ENCODE measurements at regions not wholly inside any gene's neighbourhood (a gene's known extent, or its start where the extent isn't known, plus 50 kb on each side); places are given as distances from the start of the nearest gene placed in this dataset.

DNA sequence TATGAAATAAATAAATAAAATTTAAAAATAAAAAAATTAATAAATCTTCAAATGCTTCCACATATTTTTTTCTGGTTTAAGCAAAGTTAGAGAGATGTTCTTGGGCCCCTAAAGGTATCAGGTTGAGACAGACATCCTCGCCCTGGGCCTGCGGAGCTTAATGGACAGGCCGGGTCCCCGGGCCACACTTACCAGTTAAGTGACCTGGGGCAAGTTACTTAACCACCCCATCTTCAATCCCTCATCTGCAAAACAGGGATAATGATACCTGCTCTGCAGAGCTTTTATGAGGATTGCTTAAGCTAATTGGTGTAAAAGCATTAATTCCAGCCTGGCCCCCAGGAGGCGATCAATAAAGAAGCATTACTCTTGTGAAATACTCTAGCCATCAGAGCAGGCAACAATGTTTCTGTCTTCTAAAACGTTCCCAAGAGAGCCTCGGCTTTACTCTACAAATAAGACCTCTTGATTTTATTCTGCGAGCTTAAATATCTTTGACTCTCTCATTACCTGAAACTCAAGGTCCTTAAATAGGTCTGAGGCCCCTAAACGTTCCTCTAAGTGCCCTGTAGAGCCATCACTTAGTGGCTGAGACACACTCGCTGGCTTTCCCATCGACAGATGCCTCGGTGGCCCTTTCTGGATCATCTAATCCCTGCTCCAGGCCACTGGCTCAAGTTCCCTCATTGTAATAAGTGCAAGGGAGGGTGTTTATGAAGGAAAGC, 81.1 kb upstream of the DIO3 start:
- H3K27me3 ChIP-seq: no peaks in the 10 kb centered on the region
- no peaks in the 10 kb centered on the region for H3K36me3 ChIP-seq
- H3K4me3 ChIP-seq: no peak overlapping the region
- TF ChIP-seq, protein P1, sequence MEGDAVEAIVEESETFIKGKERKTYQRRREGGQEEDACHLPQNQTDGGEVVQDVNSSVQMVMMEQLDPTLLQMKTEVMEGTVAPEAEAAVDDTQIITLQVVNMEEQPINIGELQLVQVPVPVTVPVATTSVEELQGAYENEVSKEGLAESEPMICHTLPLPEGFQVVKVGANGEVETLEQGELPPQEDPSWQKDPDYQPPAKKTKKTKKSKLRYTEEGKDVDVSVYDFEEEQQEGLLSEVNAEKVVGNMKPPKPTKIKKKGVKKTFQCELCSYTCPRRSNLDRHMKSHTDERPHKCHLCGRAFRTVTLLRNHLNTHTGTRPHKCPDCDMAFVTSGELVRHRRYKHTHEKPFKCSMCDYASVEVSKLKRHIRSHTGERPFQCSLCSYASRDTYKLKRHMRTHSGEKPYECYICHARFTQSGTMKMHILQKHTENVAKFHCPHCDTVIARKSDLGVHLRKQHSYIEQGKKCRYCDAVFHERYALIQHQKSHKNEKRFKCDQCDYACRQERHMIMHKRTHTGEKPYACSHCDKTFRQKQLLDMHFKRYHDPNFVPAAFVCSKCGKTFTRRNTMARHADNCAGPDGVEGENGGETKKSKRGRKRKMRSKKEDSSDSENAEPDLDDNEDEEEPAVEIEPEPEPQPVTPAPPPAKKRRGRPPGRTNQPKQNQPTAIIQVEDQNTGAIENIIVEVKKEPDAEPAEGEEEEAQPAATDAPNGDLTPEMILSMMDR (IDR thresholded peaks at IDR 0.05): no peak
- peaks cover 0 to 20% of the 10 kb centered on the region in 2 donors for H3K9me3 ChIP-seq
- DNase-seq (ENCODE audit: low spot score): no peak
- no peaks in the 10 kb centered on the region for H3K4me1 ChIP-seq
- H3K27ac ChIP-seq: no peak overlapping the region

DNA sequence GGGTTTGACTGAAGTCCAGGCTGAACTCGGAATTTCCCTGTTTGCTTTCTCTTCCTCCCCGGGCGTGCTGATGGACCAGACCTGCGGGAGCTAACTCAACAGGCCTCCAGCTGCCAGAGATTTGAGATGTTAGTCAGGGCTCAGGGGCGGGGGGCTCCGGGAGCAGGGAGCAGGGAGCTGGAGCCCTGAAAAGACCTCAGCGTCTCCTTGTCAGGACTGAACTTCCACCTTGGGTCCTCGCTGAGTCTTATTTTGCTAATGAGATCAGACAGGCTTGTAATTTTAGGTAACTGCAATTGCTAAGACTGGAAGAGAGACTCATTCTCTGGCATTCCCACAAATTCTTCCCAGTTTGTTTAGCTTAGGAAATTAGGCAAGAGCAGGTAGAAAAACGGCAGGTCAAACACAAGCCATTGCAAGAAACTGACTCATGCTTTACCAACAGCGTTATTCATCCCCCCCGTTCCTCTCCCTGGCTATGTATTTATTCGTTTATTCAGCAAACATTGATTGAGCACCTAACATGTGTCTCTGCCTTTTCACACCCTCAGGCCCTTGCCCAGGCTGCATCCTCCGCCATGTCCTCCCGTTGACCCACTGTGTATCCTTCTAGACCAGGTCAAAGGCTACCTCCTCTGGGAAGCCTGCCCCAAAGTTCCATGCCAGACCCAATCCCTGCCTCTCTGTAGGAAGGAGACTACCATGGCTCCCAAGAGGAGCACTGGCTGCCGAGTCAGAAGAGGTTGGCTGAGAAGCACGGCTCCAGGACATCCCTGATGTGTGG, 80.4 kb upstream of the DIO3 start:
- no peak for DNase-seq (ENCODE audit: low spot score)
- H3K4me3 ChIP-seq: no peak overlapping the region
- H3K4me1 ChIP-seq: no peaks in the 10 kb centered on the region
- H3K27me3 ChIP-seq: no peaks in the 10 kb centered on the region
- H3K27ac ChIP-seq: no peak overlapping the region
- TF ChIP-seq, protein P1 (IDR thresholded peaks at IDR 0.05): no peak
- H3K9me3 ChIP-seq: peaks cover 0 to 28% of the 10 kb centered on the region in 2 donors
- no peaks in the 10 kb centered on the region for H3K36me3 ChIP-seq

DNA sequence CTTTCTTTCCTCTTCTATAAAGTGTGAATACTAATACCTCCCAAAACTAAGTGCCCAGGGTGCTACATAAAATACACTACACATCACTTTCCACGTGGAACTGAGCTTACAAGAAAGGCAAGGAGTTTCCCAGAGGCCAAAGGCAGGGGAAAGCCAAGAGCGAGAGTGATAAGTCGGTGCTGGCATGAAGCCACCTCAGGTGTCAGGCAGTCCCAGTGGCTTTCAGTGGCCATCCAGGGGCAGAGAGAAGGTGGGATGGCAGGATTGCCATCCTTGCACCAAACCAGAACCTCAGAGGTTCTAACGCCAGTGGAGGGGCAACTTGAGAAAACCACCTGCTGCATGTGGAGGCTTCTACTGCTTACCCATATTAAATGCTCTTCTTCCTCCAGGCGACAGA, 79.7 kb upstream of the DIO3 start:
- H3K4me3 ChIP-seq: no peak overlapping the region
- H3K4me1 ChIP-seq: no peaks in the 10 kb centered on the region
- no peak overlapping the region for H3K27ac ChIP-seq
- H3K9me3 ChIP-seq: peaks cover 0 to 34% of the 10 kb centered on the region in 2 donors
- H3K27me3 ChIP-seq: no peaks in the 10 kb centered on the region
- H3K36me3 ChIP-seq: no peaks in the 10 kb centered on the region
- TF ChIP-seq, protein P1 (IDR thresholded peaks at IDR 0.05): no peak
- DNase-seq (ENCODE audit: low spot score): no peak

DNA sequence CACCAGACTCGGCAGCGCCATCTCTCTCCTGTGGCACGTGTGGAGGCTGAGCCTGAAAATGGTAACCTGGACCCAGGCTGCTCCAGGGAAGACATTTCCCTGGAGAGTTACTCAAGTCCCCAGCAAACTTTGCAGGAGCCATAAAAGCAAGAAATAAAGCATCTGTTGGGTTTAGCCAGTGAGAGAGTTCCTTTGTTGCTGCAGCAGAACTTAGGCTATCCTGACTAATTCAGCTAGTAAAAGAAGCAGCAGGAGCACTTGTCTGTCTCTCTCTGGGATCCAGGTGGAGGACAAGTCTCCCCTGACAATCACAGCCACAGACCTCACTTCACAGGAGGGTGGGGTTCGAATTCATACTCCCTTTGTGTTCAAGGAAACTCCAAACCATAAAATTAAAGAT, 79.2 kb upstream of the DIO3 start:
- DNase-seq (ENCODE audit: low spot score): no peak
- H3K27ac ChIP-seq: no peak overlapping the region
- TF ChIP-seq, protein P1 (IDR thresholded peaks at IDR 0.05): no peak
- no peaks in the 10 kb centered on the region for H3K36me3 ChIP-seq
- H3K27me3 ChIP-seq: no peaks in the 10 kb centered on the region
- H3K4me3 ChIP-seq: no peak overlapping the region
- peaks cover 0 to 39% of the 10 kb centered on the region in 2 donors for H3K9me3 ChIP-seq
- H3K4me1 ChIP-seq: no peaks in the 10 kb centered on the region

DNA sequence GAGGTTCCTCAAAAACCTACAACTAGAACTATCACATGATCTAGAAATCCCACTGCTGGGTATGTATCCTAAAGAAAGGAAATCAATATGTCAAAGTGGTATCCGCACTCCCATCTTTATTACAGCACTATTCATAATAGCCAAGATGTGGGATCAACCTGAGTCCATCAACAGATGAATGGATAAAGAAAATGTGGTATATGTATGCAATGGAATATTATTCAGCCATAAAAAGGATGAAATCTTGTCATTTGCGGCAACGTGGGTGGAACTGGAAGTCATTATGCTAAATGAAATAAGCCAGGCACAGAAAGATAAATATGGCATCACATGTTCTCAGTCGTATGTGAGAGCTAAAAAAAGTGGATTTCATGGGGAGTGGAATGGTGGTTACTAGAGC, 77.5 kb upstream of the DIO3 start:
- no peaks in the 10 kb centered on the region for H3K27me3 ChIP-seq
- no peaks in the 10 kb centered on the region for H3K36me3 ChIP-seq
- no peak for DNase-seq (ENCODE audit: low spot score)
- no peak overlapping the region for H3K27ac ChIP-seq
- TF ChIP-seq, protein P1 (IDR thresholded peaks at IDR 0.05): no peak
- no peaks in the 10 kb centered on the region for H3K4me1 ChIP-seq
- H3K4me3 ChIP-seq: no peak overlapping the region
- H3K9me3 ChIP-seq: peaks cover 0 to 52% of the 10 kb centered on the region in 2 donors

Data from right atrium auricular region (tissue), 2 donors.